ENCODE measurements at regions not wholly inside any gene's neighbourhood (a gene's known extent, or its start where the extent isn't known, plus 50 kb on each side); places are given as distances from the start of the nearest gene placed in this dataset.

- Histone ChIP-seq H3K27ac (ENCODE audit: low read length) (no peak overlapping the region), H3K9me3 (ENCODE audit: control insufficient read depth, insufficient read depth, low read depth, low read length) (no peaks in the 10 kb centered on the region), H3K4me1 (ENCODE audit: control insufficient read depth, insufficient read depth, low read length) (0 out of 2 replicates have a peak, but pooled peaks cover 5% of the 10 kb centered on the region), H3K36me3 (ENCODE audit: control insufficient read depth, insufficient read depth, low read length) (no peaks in the 10 kb centered on the region), H3K4me3 (ENCODE audit: low read depth in 2 of 2, low read length in 2 of 2) (no peak overlapping the region), H3K27me3 (ENCODE audit: control insufficient read depth, insufficient read depth, low read length) (peaks cover 3% of the 10 kb centered on the region; the same call in 1 of the 2 replicates)
- intact Hi-C loops (cut with micrococcal nuclease; ENCODE audit: unreplicated experiment) (no loop called here), in situ Hi-C loops (cut with HindIII; ENCODE audit: low pct_unique_long_range_greater_than_20kb, low sequenced_read_pairs) (no loop called here)
- DNase-seq (ENCODE audit: low read depth, low spot score): no peak
- BruUV-seq (replicated peaks): no TSS peak
- TF ChIP-seq CTCF (IDR thresholded peaks at IDR 0.05) (no peak), SIN3A (IDR thresholded peaks at IDR 0.05; ENCODE audit: borderline replicate concordance, insufficient read depth, low read depth, low read length) (no peak), REST (IDR thresholded peaks at IDR 0.05; ENCODE audit: insufficient read depth in 1 of 2, low read depth in 2 of 2, low read length in 1 of 2) (no peak), TCF7L2 (IDR thresholded peaks at IDR 0.05; ENCODE audit: low read depth, low read length) (no peak), POLR2AphosphoS5 (IDR thresholded peaks at IDR 0.05; ENCODE audit: low read depth, low read length) (no peak)
- no peak for ATAC-seq
- ChIA-PET CTCF (interaction anchor here (0.6 kb wide), 1 partner anchor 13 kb away, joined by 3 read pairs; no protein-coding TSS in a partner anchor), POLR2A (no interaction called here)
These were observed 287.3 kb downstream of the BMP7 start for GRCh38 chr20:56979125-56979524.

DNA sequence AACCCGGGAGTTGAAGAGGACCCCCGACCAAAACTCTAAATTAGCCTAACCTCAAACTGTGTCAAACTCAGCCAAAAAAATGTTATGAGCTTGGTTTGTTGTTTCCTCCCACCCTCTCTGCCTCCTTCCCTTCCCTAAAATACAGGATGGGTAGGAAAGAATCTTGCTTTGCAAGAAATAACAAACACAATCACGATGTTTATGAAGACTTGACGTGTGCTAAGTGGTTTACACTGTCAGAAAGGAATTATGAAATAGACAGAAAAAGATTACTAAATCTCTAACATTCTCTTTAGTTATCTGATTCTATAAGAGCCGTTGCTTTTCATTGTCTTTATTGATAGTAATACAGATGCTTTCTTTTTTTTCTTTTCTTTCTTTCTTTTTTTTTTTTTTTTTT is 285.1 kb downstream of the BMP7 start:
- DNase-seq (ENCODE audit: low read depth, low spot score) (no peak), ATAC-seq (no peak)
- ChIA-PET POLR2A (no interaction called here), CTCF (no interaction called here)
- no peak overlapping the region for H3K27ac ChIP-seq (ENCODE audit: low read length)
- peaks cover 7% of the 10 kb centered on the region; the same call in 1 of the 2 replicates for H3K9me3 ChIP-seq (ENCODE audit: control insufficient read depth, insufficient read depth, low read depth, low read length)
- TF ChIP-seq SIN3A (IDR thresholded peaks at IDR 0.05; ENCODE audit: borderline replicate concordance, insufficient read depth, low read depth, low read length): no peak
- no peak for TF ChIP-seq TCF7L2 (IDR thresholded peaks at IDR 0.05; ENCODE audit: low read depth, low read length)
- no peak for TF ChIP-seq REST (IDR thresholded peaks at IDR 0.05; ENCODE audit: insufficient read depth in 1 of 2, low read depth in 2 of 2, low read length in 1 of 2)
- no peak for TF ChIP-seq POLR2AphosphoS5 (IDR thresholded peaks at IDR 0.05; ENCODE audit: low read depth, low read length)
- no peak for TF ChIP-seq CTCF (IDR thresholded peaks at IDR 0.05)
- H3K4me1 ChIP-seq (ENCODE audit: control insufficient read depth, insufficient read depth, low read length): no peaks in the 10 kb centered on the region
- intact Hi-C loops (cut with micrococcal nuclease; ENCODE audit: unreplicated experiment) (no loop called here), in situ Hi-C loops (cut with HindIII; ENCODE audit: low pct_unique_long_range_greater_than_20kb, low sequenced_read_pairs) (no loop called here)
- no peaks in the 10 kb centered on the region for H3K36me3 ChIP-seq (ENCODE audit: control insufficient read depth, insufficient read depth, low read length)
- no peak overlapping the region for H3K4me3 ChIP-seq (ENCODE audit: low read depth in 2 of 2, low read length in 2 of 2)
- no peaks in the 10 kb centered on the region for H3K27me3 ChIP-seq (ENCODE audit: control insufficient read depth, insufficient read depth, low read length)
- BruUV-seq (replicated peaks): no TSS peak
